Ovary (tissue), 3 donors: ENCODE measurements at regions not wholly inside any gene's neighbourhood (a gene's known extent, or its start where the extent isn't known, plus 50 kb on each side); places are given as distances from the start of the nearest gene placed in this dataset.

Experiments
- CTCF ChIP-seq, 3 donors: fragments of 450-650 bp in 2 of 3; fragments of 200-600 bp in 1 of 3; IDR thresholded peaks; one replicate each; pipeline versions ENCODE4 v1.5.1 to v1.8.0; 2016 to 2022; ENCODE audit warnings: antibody characterized with exemption in 3 of 3, mild to moderate bottlenecking in 1 of 3
- EP300 ChIP-seq: sonication (generic); formaldehyde crosslinking; IDR thresholded peaks from one replicate; pipeline ENCODE4 v1.6.1; 2017; ENCODE audit warnings: antibody characterized with exemption
- POLR2A ChIP-seq: fragments of 450-650 bp; IDR thresholded peaks from one replicate; pipeline ENCODE4 v1.6.1; 2017; ENCODE audit warnings: antibody characterized with exemption, mild to moderate bottlenecking, moderate library complexity
- donor health status: DM: no; HTN: no; CAD: no.

- TF ChIP-seq CTCF (IDR thresholded peaks at IDR 0.05) = no peak
- TF ChIP-seq POLR2A = no peak
- TF ChIP-seq EP300 = no peak
These were observed 75.9 kb downstream of the UCHL1 start for GRCh38 chr4:41332510-41333054.
